WERI-Rb-1 (cell line): ENCODE measurements at regions not wholly inside any gene's neighbourhood (a gene's known extent, or its start where the extent isn't known, plus 50 kb on each side); places are given as distances from the start of the nearest gene placed in this dataset.
"Not testable (repeated sequence)": the region's sequence is repeated elsewhere in the genome, so short reads cannot be mapped to it uniquely, and the experiment has no call there.

Experiments
- DNase-seq: peaks from one replicate; pipeline ENCODE4 v3.0.0-alpha.2; 2020
- H3K27ac ChIP-seq: fragments of 250-450 bp; sonication (Bioruptor Pico); 2 replicates; pipeline ENCODE4 v1.5.1; 2020; ENCODE audit warnings: mild to moderate bottlenecking, moderate library complexity
- H3K27me3 ChIP-seq: fragments of 250-450 bp; sonication (Bioruptor Pico); 2 replicates; pipeline ENCODE4 v1.5.1; 2021; ENCODE audit warnings: mild to moderate bottlenecking, low read depth, moderate library complexity; ENCODE audit not compliant: insufficient read depth, severe bottlenecking
- H3K36me3 ChIP-seq: fragments of 250-450 bp; sonication (Bioruptor Pico); 2 replicates; pipeline ENCODE4 v1.5.1; 2020; ENCODE audit warnings: mild to moderate bottlenecking, moderate library complexity
- H3K4me3 ChIP-seq: 2 replicates; pipeline ENCODE4 v1.5.1; 2011; ENCODE audit warnings: low read depth, mild to moderate bottlenecking, control low read depth, low read length
- H3K9me3 ChIP-seq: fragments of 250-450 bp; sonication (Bioruptor Pico); 2 replicates; pipeline ENCODE4 v1.5.1; 2021; ENCODE audit warnings: mild to moderate bottlenecking, moderate library complexity; ENCODE audit not compliant: severe bottlenecking
- CTCF ChIP-seq: IDR thresholded peaks from 2 replicates; pipeline ENCODE4 v1.5.1; 2011; ENCODE audit warnings: low read depth, mild to moderate bottlenecking, control low read depth, inconsistent platforms, low read length

GRCh38 chr10:57336341-57336740, 931.4 kb downstream of the IPMK start:
- H3K4me3 ChIP-seq = no peak overlapping the region
- H3K36me3 ChIP-seq = no peaks in the 10 kb centered on the region
- H3K27me3 ChIP-seq = peaks cover 3% of the 10 kb centered on the region
- no peak for TF ChIP-seq CTCF
- no peak for DNase-seq
- H3K27ac ChIP-seq = no peak overlapping the region
- no peaks in the 10 kb centered on the region for H3K9me3 ChIP-seq

- no peak overlapping the region for H3K4me3 ChIP-seq
- H3K27me3 ChIP-seq = peaks cover 3% of the 10 kb centered on the region
- H3K36me3 ChIP-seq = no peaks in the 10 kb centered on the region
- TF ChIP-seq CTCF = no peak
- no peak overlapping the region for H3K27ac ChIP-seq
- H3K9me3 ChIP-seq = no peaks in the 10 kb centered on the region
- no peak for DNase-seq
Measured at GRCh38 chr10:57334523-57334922, 933.2 kb downstream of the IPMK start.

GRCh38 chr10:57333880-57334279, 933.8 kb downstream of the IPMK start:
- H3K36me3 ChIP-seq = no peaks in the 10 kb centered on the region
- DNase-seq = no peak
- no peaks in the 10 kb centered on the region for H3K9me3 ChIP-seq
- H3K27me3 ChIP-seq = peaks cover 3% of the 10 kb centered on the region
- TF ChIP-seq CTCF = no peak
- H3K27ac ChIP-seq = no peak overlapping the region
- no peak overlapping the region for H3K4me3 ChIP-seq

GRCh38 chr10:57321400-57321854, 946.3 kb downstream of the IPMK start:
- not testable (repeated sequence) for DNase-seq, H3K9me3 ChIP-seq, H3K4me3 ChIP-seq, H3K27me3 ChIP-seq, H3K36me3 ChIP-seq, H3K27ac ChIP-seq

GRCh38 chr10:57320416-57320815, 947.3 kb downstream of the IPMK start:
- TF ChIP-seq CTCF = no peak
- H3K27ac ChIP-seq = no peak overlapping the region
- DNase-seq = no peak
- H3K36me3 ChIP-seq = no peaks in the 10 kb centered on the region
- H3K4me3 ChIP-seq = no peak overlapping the region
- H3K9me3 ChIP-seq = no peaks in the 10 kb centered on the region
- no peaks in the 10 kb centered on the region for H3K27me3 ChIP-seq

- H3K4me3 ChIP-seq = no peak overlapping the region
- no peaks in the 10 kb centered on the region for H3K27me3 ChIP-seq
- no peak for TF ChIP-seq CTCF
- no peak for DNase-seq
- H3K27ac ChIP-seq = no peak overlapping the region
- no peaks in the 10 kb centered on the region for H3K36me3 ChIP-seq
- no peaks in the 10 kb centered on the region for H3K9me3 ChIP-seq
Measured at GRCh38 chr10:57314046-57314445, 953.0 kb upstream of the ZWINT start.
